Fibroblast of lung (primary cell): ENCODE measurements at regions not wholly inside any gene's neighbourhood (a gene's known extent, or its start where the extent isn't known, plus 50 kb on each side); places are given as distances from the start of the nearest gene placed in this dataset.

Experiments used
- EZH2 ChIP-seq: IDR thresholded peaks from 2 replicates; pipeline ENCODE4 v1.5.1; 2012; ENCODE audit warnings: low read length, control low read depth, mild to moderate bottlenecking; ENCODE audit errors: missing control alignments
- TF ChIP-seq, protein P1 (sequence below), 2 donors: IDR thresholded peaks in 1 of 2; conservative IDR thresholded peaks in 1 of 2; 1 replicate in 1 of 2; 2 replicates in 1 of 2; pipeline ENCODE4 v1.5.1; 2011 to 2012; ENCODE audit warnings: low read length in 2 of 2, control low read depth in 1 of 2, inconsistent platforms in 1 of 2, low read depth in 1 of 2, mild to moderate bottlenecking in 1 of 2

DNA sequence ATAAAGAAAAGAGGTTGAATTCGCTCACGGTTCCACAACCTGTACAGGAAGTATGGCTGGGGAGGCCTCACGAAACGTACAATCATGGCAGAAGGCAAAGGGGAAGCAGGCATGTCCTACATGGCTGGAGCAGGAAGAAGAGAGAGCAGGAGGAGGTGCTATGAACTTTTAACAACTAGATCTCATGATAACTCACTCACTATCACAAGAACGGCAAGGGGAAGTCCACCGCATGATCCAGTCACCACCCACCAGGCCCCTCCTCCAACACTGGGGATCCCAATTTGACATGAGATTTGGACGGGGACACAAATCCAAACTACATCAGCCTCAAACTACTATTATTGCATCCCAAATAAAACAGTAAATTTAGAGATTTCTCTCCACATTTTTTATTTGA is 53.6 kb upstream of the CST7 start:
- TF ChIP-seq, protein P1, sequence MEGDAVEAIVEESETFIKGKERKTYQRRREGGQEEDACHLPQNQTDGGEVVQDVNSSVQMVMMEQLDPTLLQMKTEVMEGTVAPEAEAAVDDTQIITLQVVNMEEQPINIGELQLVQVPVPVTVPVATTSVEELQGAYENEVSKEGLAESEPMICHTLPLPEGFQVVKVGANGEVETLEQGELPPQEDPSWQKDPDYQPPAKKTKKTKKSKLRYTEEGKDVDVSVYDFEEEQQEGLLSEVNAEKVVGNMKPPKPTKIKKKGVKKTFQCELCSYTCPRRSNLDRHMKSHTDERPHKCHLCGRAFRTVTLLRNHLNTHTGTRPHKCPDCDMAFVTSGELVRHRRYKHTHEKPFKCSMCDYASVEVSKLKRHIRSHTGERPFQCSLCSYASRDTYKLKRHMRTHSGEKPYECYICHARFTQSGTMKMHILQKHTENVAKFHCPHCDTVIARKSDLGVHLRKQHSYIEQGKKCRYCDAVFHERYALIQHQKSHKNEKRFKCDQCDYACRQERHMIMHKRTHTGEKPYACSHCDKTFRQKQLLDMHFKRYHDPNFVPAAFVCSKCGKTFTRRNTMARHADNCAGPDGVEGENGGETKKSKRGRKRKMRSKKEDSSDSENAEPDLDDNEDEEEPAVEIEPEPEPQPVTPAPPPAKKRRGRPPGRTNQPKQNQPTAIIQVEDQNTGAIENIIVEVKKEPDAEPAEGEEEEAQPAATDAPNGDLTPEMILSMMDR (conservative IDR thresholded peaks at IDR 0.05 in 1 of 2, IDR thresholded peaks at IDR 0.05 in 1 of 2; ENCODE audit: low read depth in 1 of 2, low read length in 2 of 2): no peak
- no peak for TF ChIP-seq EZH2
